ENCODE measurements at regions not wholly inside any gene's neighbourhood (a gene's known extent, or its start where the extent isn't known, plus 50 kb on each side); places are given as distances from the start of the nearest gene placed in this dataset.

GRCh38 chr16:26563018-26563417, 503.7 kb upstream of the C16orf82 start:
- Histone ChIP-seq H3K27me3 (no peaks in the 10 kb centered on the region), H3K36me3 (no peaks in the 10 kb centered on the region), H3K4me3 (ENCODE audit: low read depth, low read length) (no peak overlapping the region), H3K4me1 (no peaks in the 10 kb centered on the region), H3K9me3 (no peaks in the 10 kb centered on the region; the same call in none of the 2 replicates)
- TF ChIP-seq, protein P1, sequence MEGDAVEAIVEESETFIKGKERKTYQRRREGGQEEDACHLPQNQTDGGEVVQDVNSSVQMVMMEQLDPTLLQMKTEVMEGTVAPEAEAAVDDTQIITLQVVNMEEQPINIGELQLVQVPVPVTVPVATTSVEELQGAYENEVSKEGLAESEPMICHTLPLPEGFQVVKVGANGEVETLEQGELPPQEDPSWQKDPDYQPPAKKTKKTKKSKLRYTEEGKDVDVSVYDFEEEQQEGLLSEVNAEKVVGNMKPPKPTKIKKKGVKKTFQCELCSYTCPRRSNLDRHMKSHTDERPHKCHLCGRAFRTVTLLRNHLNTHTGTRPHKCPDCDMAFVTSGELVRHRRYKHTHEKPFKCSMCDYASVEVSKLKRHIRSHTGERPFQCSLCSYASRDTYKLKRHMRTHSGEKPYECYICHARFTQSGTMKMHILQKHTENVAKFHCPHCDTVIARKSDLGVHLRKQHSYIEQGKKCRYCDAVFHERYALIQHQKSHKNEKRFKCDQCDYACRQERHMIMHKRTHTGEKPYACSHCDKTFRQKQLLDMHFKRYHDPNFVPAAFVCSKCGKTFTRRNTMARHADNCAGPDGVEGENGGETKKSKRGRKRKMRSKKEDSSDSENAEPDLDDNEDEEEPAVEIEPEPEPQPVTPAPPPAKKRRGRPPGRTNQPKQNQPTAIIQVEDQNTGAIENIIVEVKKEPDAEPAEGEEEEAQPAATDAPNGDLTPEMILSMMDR (IDR thresholded peaks at IDR 0.05; ENCODE audit: low read depth, low read length) = no peak
- no peak for DNase-seq

DNA sequence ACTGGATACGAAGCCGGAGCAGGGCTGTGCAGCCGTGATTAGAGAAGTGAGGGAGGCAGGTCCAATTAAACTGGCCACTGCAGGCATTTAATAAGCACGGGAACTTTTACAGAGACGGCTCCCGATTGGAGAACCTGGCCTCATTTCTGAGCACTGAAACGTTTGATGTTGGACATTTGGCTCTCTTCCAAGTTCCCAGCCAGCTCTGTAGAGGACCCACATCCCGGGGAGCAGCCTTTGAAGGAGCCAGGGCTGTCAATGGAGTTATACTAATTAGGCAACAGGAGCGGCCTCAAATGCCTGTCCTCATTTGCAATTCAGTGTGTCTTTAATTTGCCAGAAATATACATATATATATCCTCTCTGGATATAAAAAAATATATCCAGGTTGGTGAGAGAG, 499.4 kb upstream of the C16orf82 start:
- TF ChIP-seq, protein P1 (IDR thresholded peaks at IDR 0.05; ENCODE audit: low read depth, low read length) = no peak
- no peak for DNase-seq

DNA sequence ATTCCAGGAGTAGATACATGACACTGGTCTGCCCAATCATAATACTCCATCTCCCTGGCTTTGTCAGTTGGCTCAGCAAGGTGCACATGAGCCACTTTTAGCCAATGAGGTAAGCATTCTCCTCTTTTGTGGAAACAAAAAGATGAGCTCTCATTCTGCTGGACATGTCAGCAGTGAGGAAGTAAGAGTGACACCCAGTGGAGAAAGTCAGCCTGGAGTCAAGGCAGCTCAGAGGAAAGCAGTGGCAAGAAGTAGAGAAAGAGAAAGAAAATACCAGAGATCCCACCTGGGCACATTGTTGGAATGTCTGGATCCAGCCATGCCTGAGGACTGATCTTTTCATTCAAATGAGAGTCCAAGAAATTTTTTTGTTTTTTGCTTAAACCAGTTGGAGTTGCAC, 496.9 kb upstream of the C16orf82 start:
- no peak for DNase-seq
- TF ChIP-seq, protein P1 (IDR thresholded peaks at IDR 0.05; ENCODE audit: low read depth, low read length) = no peak

More for the DNA sequence above, 499.4 kb upstream of the C16orf82 start:
- H3K27me3 ChIP-seq = no peaks in the 10 kb centered on the region
- no peaks in the 10 kb centered on the region for H3K36me3 ChIP-seq
- no peak overlapping the region for H3K4me3 ChIP-seq (ENCODE audit: low read depth, low read length)
- no peaks in the 10 kb centered on the region for H3K9me3 ChIP-seq
- no peaks in the 10 kb centered on the region for H3K4me1 ChIP-seq

DNA sequence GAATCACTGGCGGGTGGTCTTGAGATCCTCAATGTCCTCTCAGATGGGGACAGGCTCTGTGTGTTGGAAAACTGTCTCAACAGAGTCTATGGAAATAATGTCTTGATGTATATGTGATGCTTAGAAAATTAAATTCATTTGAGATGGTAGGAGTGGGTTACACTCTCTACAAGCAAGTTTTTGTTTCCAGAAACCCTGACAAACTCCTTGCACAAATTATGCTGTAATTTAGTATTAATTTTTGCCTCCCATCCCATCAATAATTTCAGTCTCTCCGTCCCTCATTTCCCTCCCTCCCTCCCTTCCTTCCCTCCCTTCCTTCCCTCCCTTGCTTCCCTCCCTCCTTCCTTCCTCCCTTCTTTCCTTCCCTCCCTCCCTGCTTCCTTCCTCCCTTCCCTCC, 488.0 kb upstream of the C16orf82 start:
- TF ChIP-seq, protein P1 (IDR thresholded peaks at IDR 0.05; ENCODE audit: low read depth, low read length) = no peak
- Histone ChIP-seq H3K4me3 (ENCODE audit: low read depth, low read length) (no peak overlapping the region), H3K4me1 (no peaks in the 10 kb centered on the region), H3K27me3 (no peaks in the 10 kb centered on the region), H3K9me3 (no peaks in the 10 kb centered on the region; the same call in 1 of the 2 replicates), H3K36me3 (no peaks in the 10 kb centered on the region)
- DNase-seq = no peak

More for the DNA sequence above, 496.9 kb upstream of the C16orf82 start:
- H3K27me3 ChIP-seq = no peaks in the 10 kb centered on the region
- H3K9me3 ChIP-seq = no peaks in the 10 kb centered on the region
- no peak overlapping the region for H3K4me3 ChIP-seq (ENCODE audit: low read depth, low read length)
- H3K4me1 ChIP-seq = no peaks in the 10 kb centered on the region
- H3K36me3 ChIP-seq = no peaks in the 10 kb centered on the region

DNA sequence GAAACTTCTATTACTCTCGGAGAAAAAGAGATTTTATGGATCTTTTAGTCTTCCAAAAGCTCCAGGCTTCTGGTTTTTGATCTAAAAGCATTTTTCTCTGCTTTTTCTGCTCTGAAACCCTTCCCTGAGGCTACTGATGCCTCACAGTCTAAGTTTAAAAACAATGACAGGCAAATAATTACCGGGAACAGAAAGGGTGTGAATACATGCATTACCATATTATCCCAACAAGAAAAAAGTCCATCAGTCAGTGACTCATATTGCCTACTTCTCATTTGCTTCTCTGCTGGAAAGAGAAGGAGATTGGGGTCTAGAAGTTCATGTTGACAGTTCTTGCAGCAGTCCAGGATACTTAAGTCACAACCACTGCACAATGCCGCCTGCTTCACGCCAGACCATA, 482.9 kb upstream of the C16orf82 start:
- Histone ChIP-seq H3K4me1 (no peaks in the 10 kb centered on the region), H3K9me3 (no peaks in the 10 kb centered on the region; the same call in 1 of the 2 replicates), H3K36me3 (no peaks in the 10 kb centered on the region), H3K4me3 (ENCODE audit: low read depth, low read length) (no peak overlapping the region), H3K27me3 (no peaks in the 10 kb centered on the region)
- no peak for DNase-seq
- TF ChIP-seq, protein P1 (IDR thresholded peaks at IDR 0.05; ENCODE audit: low read depth, low read length) = no peak

DNA sequence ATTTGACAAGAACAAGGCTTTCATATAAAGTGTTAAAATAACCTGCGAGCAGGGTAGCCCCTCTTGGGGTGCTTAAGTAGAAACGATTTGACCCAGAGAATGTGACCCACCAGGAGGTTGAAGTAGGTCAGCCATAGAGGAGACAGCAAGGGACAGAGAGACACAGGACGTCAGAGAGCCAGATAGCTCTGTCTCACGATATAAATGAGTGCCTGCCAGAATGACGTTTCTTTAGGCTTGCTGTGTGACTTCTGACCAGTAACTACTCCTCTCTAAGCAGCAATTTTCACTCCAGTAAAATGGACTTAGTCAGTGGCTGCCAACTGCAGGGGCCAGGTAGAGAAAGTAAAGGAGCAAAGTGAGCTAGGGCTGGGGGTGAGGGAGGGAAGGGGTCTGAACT, 473.0 kb upstream of the C16orf82 start:
- no peaks in the 10 kb centered on the region for H3K9me3 ChIP-seq
- DNase-seq = no peak

More for the DNA sequence above, 473.0 kb upstream of the C16orf82 start:
- no peaks in the 10 kb centered on the region for H3K27me3 ChIP-seq
- H3K4me1 ChIP-seq = no peaks in the 10 kb centered on the region
- no peak overlapping the region for H3K4me3 ChIP-seq (ENCODE audit: low read depth, low read length)
- H3K36me3 ChIP-seq = no peaks in the 10 kb centered on the region
- TF ChIP-seq, protein P1 (IDR thresholded peaks at IDR 0.05; ENCODE audit: low read depth, low read length) = no peak
